ENCODE measurements at regions not wholly inside any gene's neighbourhood (a gene's known extent, or its start where the extent isn't known, plus 50 kb on each side); places are given as distances from the start of the nearest gene placed in this dataset.
"Not testable (repeated sequence)": the region's sequence is repeated elsewhere in the genome, so short reads cannot be mapped to it uniquely, and the experiment has no call there.

DNA sequence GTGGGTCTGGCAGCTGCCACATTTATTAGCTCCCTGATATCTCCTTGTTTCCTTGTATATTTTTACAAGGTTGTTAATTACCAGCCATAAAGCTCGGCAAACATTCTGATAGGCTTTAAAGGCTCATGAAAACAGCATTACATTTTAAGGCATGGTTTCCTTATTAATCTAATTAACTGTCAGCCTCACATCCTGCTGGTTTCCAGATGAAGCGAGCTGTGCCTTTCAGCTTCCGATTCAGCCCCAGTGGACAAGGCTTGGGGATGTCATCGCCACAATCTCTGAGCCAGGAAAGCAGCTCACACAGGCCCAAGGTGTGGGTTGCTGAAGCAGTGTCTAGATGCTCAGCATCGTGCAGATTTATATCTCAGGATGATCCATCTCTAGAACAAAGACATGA, 66.0 kb upstream of the RALY start:
- DNase-seq: no peak
- Mint-ChIP-seq H3K4me3 (no peak overlapping the region), H3K4me1 (ENCODE audit: low read depth) (no peaks in the 10 kb centered on the region), H3K27ac (no peak overlapping the region), H3K9me3 (no peaks in the 10 kb centered on the region), H3K27me3 (no peaks in the 10 kb centered on the region), H3K36me3 (ENCODE audit: low read depth) (no peaks in the 10 kb centered on the region)

GRCh38 chr20:33929917-33930316, 63.8 kb upstream of the RALY start:
- no peaks in the 10 kb centered on the region for H3K4me1 Mint-ChIP-seq (ENCODE audit: low read depth)
- H3K4me3 Mint-ChIP-seq: no peak overlapping the region

DNA sequence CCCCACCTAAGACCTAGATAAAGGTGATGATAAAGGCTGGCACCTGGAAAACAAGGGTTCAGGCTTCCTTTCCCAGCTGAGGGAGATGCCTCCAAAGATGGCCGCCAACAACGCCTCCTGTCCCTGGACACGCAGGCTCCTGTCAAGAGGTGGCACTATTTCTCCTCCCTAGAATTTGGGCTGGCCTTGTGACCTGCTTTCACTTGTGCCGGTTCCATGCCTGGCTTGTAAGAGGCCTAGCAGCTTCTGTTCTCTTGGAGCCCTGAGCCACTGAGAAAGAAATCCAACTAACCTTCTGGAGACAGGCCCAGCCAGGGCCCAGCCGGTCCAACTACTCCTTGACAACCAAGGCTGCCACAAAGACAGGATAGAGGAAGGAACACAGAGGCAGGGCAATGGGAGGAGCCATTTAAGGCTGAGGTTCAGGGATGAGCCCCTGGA, 60.2 kb upstream of the RALY start:
- H3K36me3 Mint-ChIP-seq (ENCODE audit: low read depth): no peaks in the 10 kb centered on the region
- H3K4me1 Mint-ChIP-seq (ENCODE audit: low read depth): no peaks in the 10 kb centered on the region
- H3K27me3 Mint-ChIP-seq: no peaks in the 10 kb centered on the region
- H3K27ac Mint-ChIP-seq: no peak overlapping the region
- H3K4me3 Mint-ChIP-seq: no peak overlapping the region
- peak; percentile 59 for DNase-seq
- H3K9me3 Mint-ChIP-seq: no peaks in the 10 kb centered on the region

More at GRCh38 chr20:33929917-33930316, 63.8 kb upstream of the RALY start:
- Mint-ChIP-seq H3K27ac (no peak overlapping the region), H3K27me3 (no peaks in the 10 kb centered on the region), H3K9me3 (no peaks in the 10 kb centered on the region), H3K36me3 (ENCODE audit: low read depth) (no peaks in the 10 kb centered on the region)
- no peak for DNase-seq

DNA sequence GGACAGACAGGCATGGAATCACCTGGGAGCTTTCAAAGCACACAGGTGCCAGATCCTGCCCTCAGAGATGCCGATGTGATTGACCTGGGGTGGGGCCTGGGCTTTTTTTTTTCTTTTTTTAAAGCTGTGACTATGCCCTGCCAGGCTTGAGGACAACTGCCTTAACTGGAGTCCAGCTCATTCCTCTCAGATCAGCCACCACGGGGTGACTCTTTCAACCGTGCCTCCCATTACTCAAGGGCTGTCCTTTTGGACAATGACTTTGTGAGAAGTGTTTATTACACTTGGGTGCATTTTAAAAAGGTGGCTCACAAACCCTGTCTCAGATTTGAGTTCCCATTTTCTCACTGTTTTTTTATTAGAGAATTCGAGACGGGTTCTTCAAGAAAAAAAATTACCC, 57.1 kb upstream of the RALY start:
- Mint-ChIP-seq H3K9me3 (no peaks in the 10 kb centered on the region), H3K4me1 (ENCODE audit: low read depth) (no peaks in the 10 kb centered on the region), H3K27me3 (no peaks in the 10 kb centered on the region), H3K27ac (no peak overlapping the region), H3K4me3 (no peak overlapping the region), H3K36me3 (ENCODE audit: low read depth) (no peaks in the 10 kb centered on the region)
- DNase-seq: no peak

DNA sequence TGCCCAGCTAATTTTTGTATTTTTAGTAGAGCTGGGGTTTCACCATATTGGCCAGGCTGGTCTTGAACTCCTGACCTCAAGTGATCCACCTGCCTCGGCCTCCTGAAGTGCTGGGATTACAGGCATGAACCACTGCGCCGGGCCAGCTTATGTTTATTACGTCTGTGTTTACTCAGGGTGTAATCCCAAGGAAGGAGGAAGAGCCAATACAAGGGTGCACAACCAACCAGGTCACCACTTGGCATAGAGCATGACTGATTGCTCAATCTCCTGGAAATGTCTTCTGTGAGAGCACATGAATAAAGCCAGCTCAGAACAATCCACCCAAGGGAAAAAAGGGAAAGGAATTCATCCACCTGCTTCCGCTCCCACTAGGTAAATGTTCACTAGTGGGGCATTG, 54.7 kb upstream of the RALY start:
- not testable (repeated sequence) for H3K27ac Mint-ChIP-seq; H3K4me3 Mint-ChIP-seq; H3K9me3 Mint-ChIP-seq; H3K36me3 Mint-ChIP-seq (ENCODE audit: low read depth); H3K27me3 Mint-ChIP-seq; H3K4me1 Mint-ChIP-seq (ENCODE audit: low read depth); DNase-seq

DNA sequence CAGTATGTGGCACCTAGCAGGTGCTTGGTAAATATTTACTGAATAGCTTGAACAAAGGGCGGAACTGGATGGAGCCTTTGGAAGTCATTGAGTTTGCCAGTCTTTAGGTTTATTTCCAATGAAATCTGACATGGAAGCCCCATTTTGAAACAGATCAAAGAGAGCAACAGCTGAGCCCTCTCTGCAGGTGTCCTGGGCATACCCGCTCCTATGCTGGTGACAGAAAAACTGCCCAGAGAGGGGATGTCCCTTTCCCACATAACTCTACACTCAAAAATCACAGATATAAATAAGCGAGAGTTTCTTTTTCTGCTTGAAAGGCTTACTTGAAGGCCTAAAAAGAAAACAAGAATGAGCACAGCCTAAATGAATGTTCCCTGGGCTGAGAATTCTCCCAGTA, 53.0 kb upstream of the RALY start:
- Mint-ChIP-seq H3K9me3 (no peaks in the 10 kb centered on the region), H3K4me1 (ENCODE audit: low read depth) (no peaks in the 10 kb centered on the region), H3K27me3 (no peaks in the 10 kb centered on the region), H3K27ac (no peak overlapping the region), H3K4me3 (no peak overlapping the region), H3K36me3 (ENCODE audit: low read depth) (no peaks in the 10 kb centered on the region)
- no peak for DNase-seq
